Liver (tissue), 3 donors: ENCODE measurements at regions not wholly inside any gene's neighbourhood (a gene's known extent, or its start where the extent isn't known, plus 50 kb on each side); places are given as distances from the start of the nearest gene placed in this dataset.

Source experiments
- CTCF ChIP-seq: fragments of 150-350 bp; IDR thresholded peaks from 2 replicates; pipeline ENCODE4 v1.5.1; 2017; ENCODE audit warnings: improper control_type of control experiment, low read depth, low read length; ENCODE audit not compliant: missing input control
- YY1 ChIP-seq: IDR thresholded peaks from 2 replicates; pipeline ENCODE4 v1.6.1; 2016; ENCODE audit warnings: antibody characterized with exemption, mild to moderate bottlenecking
- TF ChIP-seq, protein P1 (sequence below): IDR thresholded peaks from 2 replicates; pipeline ENCODE4 v1.6.1; 2016; ENCODE audit warnings: antibody characterized with exemption
- donor health status: healthy.
- donor health status: healthy.

GRCh38 chr18:51506811-51507210 is 309.3 kb upstream of the MEX3C start:
- no peak for TF ChIP-seq YY1
- no peak for TF ChIP-seq CTCF
- TF ChIP-seq, protein P1, sequence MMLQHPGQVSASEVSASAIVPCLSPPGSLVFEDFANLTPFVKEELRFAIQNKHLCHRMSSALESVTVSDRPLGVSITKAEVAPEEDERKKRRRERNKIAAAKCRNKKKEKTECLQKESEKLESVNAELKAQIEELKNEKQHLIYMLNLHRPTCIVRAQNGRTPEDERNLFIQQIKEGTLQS: no peak
